Spinal cord (tissue), 9 donors: ENCODE measurements at regions not wholly inside any gene's neighbourhood (a gene's known extent, or its start where the extent isn't known, plus 50 kb on each side); places are given as distances from the start of the nearest gene placed in this dataset.

ENCODE experiments used
- DNase-seq, 6 donors: peaks; one replicate each; pipeline versions ENCODE4 v3.0.0 to v3.0.0-alpha.2; 2013 to 2015; ENCODE audit warnings: low spot score in 6 of 6, low read depth in 4 of 6
- H3K27ac ChIP-seq: one replicate; pipeline ENCODE4 v1.5.1; 2013; ENCODE audit warnings: low read depth, low read length, control low read depth
- H3K27me3 ChIP-seq: one replicate; pipeline ENCODE4 v1.6.1; 2013; ENCODE audit warnings: low read length; ENCODE audit not compliant: control insufficient read depth, insufficient read depth
- H3K36me3 ChIP-seq: one replicate; pipeline ENCODE4 v1.6.1; 2013; ENCODE audit warnings: low read length; ENCODE audit not compliant: control insufficient read depth, insufficient read depth
- H3K4me1 ChIP-seq: one replicate; pipeline ENCODE4 v1.6.1; 2013; ENCODE audit warnings: low read length; ENCODE audit not compliant: control insufficient read depth, insufficient read depth
- H3K4me3 ChIP-seq: one replicate; pipeline ENCODE4 v1.5.1; 2013; ENCODE audit warnings: low read depth, low read length, control low read depth
- H3K9me3 ChIP-seq: one replicate; pipeline ENCODE4 v1.6.1; 2013; ENCODE audit warnings: low read length; ENCODE audit not compliant: control insufficient read depth, insufficient read depth
- WGBS: methylation state at CpG from one replicate; pipeline ENCODE4 v1.1.5; 2013; ENCODE audit warnings: missing lambda C conversion rate; ENCODE audit not compliant: insufficient coverage; 5-methylcytosine and 5-hydroxymethylcytosine counted together
- donor health status: healthy.

DNA sequence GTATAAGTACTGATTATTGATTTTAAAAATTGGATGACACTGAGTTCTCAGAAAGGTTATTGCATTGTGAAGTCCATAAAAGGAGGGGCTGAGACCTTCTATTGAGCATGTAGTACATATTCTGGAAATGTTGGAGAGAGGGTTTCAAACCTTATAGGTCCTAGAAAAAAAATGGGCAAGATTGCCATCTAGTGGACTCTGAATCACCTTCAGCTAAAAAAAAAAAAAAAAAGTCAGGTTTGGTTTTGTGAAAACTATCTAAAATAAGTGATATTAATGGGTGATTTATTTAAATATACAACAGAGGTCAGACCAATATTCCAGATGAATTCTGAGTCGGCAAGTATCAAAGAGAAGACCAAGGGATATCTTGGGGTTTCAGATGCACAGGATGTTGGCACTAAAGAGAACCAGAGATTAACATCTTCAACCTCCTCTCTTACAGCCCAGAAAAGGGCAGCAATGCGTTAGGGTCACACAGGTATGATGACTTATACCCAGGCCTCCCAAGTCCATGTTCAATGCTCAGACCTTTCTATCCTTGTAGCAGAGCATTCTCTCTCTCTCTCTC, 109.8 kb upstream of the NMUR2 start:
- Histone ChIP-seq H3K4me1 (no peaks in the 10 kb centered on the region), H3K9me3 (no peaks in the 10 kb centered on the region), H3K4me3 (no peak overlapping the region), H3K27ac (no peak overlapping the region), H3K36me3 (no peaks in the 10 kb centered on the region), H3K27me3 (no peaks in the 10 kb centered on the region)
- peak in 5 of 6 donors; percentile 45 to 94 (median 59) for DNase-seq
- 89% methylated on average over 1 of the region's 2 CpGs for WGBS

DNA sequence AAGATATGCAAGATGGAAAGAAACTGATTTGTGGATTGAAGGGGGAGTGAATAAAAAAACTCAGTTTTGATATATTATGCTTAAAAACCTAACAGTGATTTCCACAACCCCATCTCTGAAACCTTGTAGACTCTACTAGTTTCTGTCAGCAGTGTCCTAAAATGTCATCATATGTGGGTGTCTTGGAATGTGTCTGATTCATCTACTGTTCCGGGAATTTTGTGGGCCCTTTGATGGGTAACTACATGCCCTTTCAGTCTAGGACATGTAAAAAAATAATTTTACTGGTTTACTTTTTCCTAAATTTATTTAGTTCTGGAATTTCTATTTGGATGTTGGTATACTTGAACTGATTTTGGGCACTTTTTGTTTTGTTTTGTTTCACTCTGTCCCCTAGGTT, 118.9 kb upstream of the NMUR2 start:
- H3K27me3 ChIP-seq = no peaks in the 10 kb centered on the region
- WGBS = no CpG with 5 or more reads among the region's 1 CpG

DNA sequence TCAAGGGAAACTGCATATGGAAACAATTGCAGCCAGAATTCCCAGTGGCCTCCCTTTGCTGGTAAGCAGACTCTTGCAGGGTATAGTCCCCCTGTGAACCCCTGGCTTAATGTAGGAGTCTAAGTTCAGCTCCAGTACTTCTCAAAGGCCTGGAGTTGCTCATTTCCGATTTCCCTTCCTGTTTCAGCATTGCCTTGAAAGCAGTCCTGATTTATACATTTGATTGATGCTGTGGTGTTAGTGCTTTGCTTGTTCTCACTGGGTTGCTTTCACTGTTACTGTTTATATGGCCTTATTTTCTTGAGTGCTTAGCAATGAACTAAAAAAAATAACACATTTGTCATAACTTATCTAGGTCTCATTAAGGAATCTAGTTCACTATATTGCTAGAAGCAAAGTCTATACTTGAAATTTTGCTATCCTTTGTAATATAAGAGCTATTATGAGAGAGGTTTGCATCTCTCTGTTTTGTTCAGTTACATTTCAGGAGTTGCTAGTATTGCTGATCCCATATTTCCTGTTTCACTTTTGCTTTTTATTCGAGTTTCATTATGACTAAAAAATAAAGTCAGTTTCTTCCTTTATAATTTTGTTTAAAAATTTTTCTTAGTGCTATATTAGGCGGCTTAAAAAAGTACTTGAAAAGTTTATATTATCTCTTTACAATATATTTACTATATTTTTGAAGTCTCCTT, 122.4 kb upstream of the NMUR2 start:
- Histone ChIP-seq H3K4me1 (no peaks in the 10 kb centered on the region), H3K4me3 (no peak overlapping the region), H3K36me3 (no peaks in the 10 kb centered on the region), H3K27me3 (no peaks in the 10 kb centered on the region), H3K9me3 (peaks cover 1% of the 10 kb centered on the region), H3K27ac (no peak overlapping the region)
- WGBS = no CpG with 5 or more reads among the region's 3 CpGs
- peak in 1 of 6 donors; percentile 29 for DNase-seq

More for the DNA sequence above, 118.9 kb upstream of the NMUR2 start:
- Histone ChIP-seq H3K27ac (no peak overlapping the region), H3K36me3 (no peaks in the 10 kb centered on the region), H3K4me1 (no peaks in the 10 kb centered on the region), H3K4me3 (no peak overlapping the region), H3K9me3 (peaks cover 1% of the 10 kb centered on the region)
- no peak for DNase-seq

GRCh38 chr5:152529440-152529839, 124.4 kb upstream of the NMUR2 start:
- no peak for DNase-seq
- Histone ChIP-seq H3K4me3 (no peak overlapping the region), H3K9me3 (peaks cover 1% of the 10 kb centered on the region), H3K36me3 (no peaks in the 10 kb centered on the region), H3K27me3 (no peaks in the 10 kb centered on the region), H3K27ac (no peak overlapping the region), H3K4me1 (no peaks in the 10 kb centered on the region)

DNA sequence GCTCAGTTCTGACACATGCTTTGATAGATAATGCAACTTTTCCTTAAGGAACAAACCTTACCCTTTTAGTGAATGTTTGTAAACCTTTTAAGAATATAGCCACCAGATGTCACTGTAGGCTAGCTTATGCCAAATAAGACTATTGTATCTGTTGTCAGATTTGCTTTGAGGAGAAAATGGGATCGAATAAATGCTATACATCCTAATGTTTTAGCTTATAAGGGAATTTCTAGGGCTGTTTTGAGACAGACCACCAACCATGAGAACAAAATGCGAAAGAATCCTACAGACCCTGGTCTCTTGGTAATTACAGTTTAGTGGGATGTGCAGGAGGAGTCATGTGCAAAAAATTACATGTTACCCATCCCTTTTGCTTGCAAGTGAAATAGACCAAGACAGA, 127.6 kb upstream of the NMUR2 start:
- no peaks in the 10 kb centered on the region for H3K36me3 ChIP-seq
- no peak overlapping the region for H3K27ac ChIP-seq
- no peaks in the 10 kb centered on the region for H3K27me3 ChIP-seq
- no CpG with 5 or more reads among the region's 2 CpGs for WGBS
- H3K4me3 ChIP-seq = no peak overlapping the region
- DNase-seq = peak; percentile 46 to 96 (median 74)
- H3K4me1 ChIP-seq = no peaks in the 10 kb centered on the region
- no peaks in the 10 kb centered on the region for H3K9me3 ChIP-seq

DNA sequence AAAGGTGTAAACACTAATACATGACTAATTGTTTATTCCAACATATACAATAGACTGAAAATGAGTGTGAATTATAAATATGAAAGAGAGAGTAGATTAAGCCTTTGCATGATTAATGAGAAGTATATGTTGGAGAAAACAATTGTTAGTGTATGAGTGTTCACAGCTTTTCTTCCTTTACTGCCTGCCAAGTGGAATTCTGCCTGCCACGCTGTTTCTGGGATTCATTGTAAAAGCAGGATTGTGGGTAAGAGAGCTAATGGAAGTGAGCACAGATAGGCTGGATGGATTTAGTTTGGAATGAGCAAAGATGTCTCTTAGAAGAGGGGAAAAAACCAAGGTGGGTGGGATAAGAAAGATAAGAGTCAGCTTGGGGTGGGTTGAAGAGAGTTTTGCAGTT, 129.6 kb upstream of the NMUR2 start:
- no peaks in the 10 kb centered on the region for H3K27me3 ChIP-seq
- WGBS = 50% methylated on average over 1 of the region's 1 CpG
- no peaks in the 10 kb centered on the region for H3K9me3 ChIP-seq
- no peak overlapping the region for H3K27ac ChIP-seq
- no peaks in the 10 kb centered on the region for H3K4me1 ChIP-seq
- DNase-seq = peak in 1 of 6 donors; percentile 66
- no peaks in the 10 kb centered on the region for H3K36me3 ChIP-seq
- H3K4me3 ChIP-seq = no peak overlapping the region

- H3K27me3 ChIP-seq = no peaks in the 10 kb centered on the region
- H3K4me1 ChIP-seq = no peaks in the 10 kb centered on the region
- DNase-seq = peak in 1 of 6 donors; percentile 24
- H3K9me3 ChIP-seq = no peaks in the 10 kb centered on the region
- H3K27ac ChIP-seq = no peak overlapping the region
- no peaks in the 10 kb centered on the region for H3K36me3 ChIP-seq
- WGBS = 0% methylated on average over 1 of the region's 3 CpGs
- H3K4me3 ChIP-seq = no peak overlapping the region
Measured at GRCh38 chr5:152542741-152543140, 137.7 kb upstream of the NMUR2 start.

- no peaks in the 10 kb centered on the region for H3K4me1 ChIP-seq
- no CpG with 5 or more reads among the region's 2 CpGs for WGBS
- no peaks in the 10 kb centered on the region for H3K27me3 ChIP-seq
- no peak for DNase-seq
- no peaks in the 10 kb centered on the region for H3K9me3 ChIP-seq
- H3K27ac ChIP-seq = no peak overlapping the region
- no peaks in the 10 kb centered on the region for H3K36me3 ChIP-seq
- H3K4me3 ChIP-seq = no peak overlapping the region
Measured at GRCh38 chr5:152546493-152546892, 141.4 kb upstream of the NMUR2 start.

- Histone ChIP-seq H3K36me3 (no peaks in the 10 kb centered on the region), H3K4me3 (no peak overlapping the region), H3K27ac (no peak overlapping the region), H3K4me1 (no peaks in the 10 kb centered on the region), H3K27me3 (no peaks in the 10 kb centered on the region), H3K9me3 (no peaks in the 10 kb centered on the region)
- WGBS = 62% methylated on average over 4 of the region's 5 CpGs
- DNase-seq = peak in 2 of 6 donors; percentile 84 to 92
Measured at GRCh38 chr5:152547202-152547601, 142.1 kb upstream of the NMUR2 start.

DNA sequence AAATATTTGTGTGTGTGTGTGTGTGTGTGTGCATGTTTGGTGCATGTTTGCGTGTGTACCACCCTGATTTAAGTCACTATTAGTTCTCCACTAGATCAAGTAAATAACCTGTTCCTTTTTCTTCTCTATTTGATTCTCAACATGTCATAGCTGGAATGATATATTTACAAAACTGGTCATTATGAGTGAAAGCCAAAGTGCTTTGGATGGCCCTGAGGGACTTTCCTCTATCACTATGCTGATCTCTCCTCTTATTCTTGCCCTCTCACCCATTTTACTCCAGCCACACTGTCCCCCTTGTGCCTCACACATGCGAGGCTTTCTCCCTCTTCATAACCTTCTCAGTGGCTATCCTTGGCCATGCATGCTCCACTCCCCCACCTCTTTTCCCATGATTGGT, 144.6 kb upstream of the NMUR2 start:
- DNase-seq = no peak
- Histone ChIP-seq H3K4me1 (no peaks in the 10 kb centered on the region), H3K36me3 (no peaks in the 10 kb centered on the region), H3K4me3 (no peak overlapping the region), H3K27ac (no peak overlapping the region), H3K27me3 (no peaks in the 10 kb centered on the region), H3K9me3 (no peaks in the 10 kb centered on the region)
- WGBS = 93% methylated on average over 1 of the region's 2 CpGs
